ENCODE measurements at regions not wholly inside any gene's neighbourhood (a gene's known extent, or its start where the extent isn't known, plus 50 kb on each side); places are given as distances from the start of the nearest gene placed in this dataset.

- no peak for DNase-seq
Observed at GRCh38 chr15:96097661-96098060, 232.8 kb upstream of the NR2F2 start.

DNA sequence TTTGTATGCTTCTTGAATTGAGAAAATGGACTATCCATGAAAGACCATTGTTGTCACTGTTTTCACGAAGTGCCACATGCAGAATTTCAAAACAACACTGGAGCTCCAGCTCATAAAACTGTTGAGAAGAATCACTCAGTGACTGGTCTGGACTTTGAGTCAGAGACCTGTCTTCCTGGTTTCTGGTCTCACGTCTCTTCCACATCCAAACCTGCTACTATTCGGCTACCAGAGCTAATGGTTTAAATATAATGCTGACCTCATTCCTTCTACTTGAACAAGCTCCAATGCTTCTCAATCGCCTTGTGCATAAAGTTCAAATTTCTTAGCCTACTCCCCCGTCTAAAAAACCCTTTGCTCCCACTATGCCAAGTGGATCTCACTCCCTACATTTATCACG, 227.9 kb upstream of the NR2F2 start:
- DNase-seq: no peak

- no peak for DNase-seq
Observed at GRCh38 chr15:96106181-96106580, 224.3 kb upstream of the NR2F2 start.

GRCh38 chr15:96106628-96107027, 223.9 kb upstream of the NR2F2 start:
- no peak for DNase-seq

DNA sequence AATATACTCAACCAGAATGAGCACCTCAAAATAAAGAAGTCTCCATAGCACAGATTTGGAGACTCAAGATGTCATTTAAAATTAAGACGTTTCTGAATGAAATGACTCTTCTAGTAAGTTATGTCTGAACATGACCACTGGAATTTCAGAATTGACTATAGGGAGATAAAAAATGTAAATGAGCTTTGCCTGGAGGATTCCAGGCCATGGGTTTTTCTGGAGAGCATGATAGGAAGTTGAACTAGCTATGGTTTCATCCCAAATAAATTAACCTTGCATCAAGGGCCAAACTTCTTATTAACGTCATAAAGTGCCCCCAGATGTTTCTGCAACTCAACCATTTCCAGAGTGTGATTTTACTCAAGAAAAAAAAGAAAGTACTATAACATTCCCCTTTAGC, 222.6 kb upstream of the NR2F2 start:
- DNase-seq: no peak

GRCh38 chr15:96108405-96108804, 222.1 kb upstream of the NR2F2 start:
- DNase-seq: no peak

- DNase-seq: no peak
Observed at GRCh38 chr15:96109820-96110219, 220.7 kb upstream of the NR2F2 start.

DNA sequence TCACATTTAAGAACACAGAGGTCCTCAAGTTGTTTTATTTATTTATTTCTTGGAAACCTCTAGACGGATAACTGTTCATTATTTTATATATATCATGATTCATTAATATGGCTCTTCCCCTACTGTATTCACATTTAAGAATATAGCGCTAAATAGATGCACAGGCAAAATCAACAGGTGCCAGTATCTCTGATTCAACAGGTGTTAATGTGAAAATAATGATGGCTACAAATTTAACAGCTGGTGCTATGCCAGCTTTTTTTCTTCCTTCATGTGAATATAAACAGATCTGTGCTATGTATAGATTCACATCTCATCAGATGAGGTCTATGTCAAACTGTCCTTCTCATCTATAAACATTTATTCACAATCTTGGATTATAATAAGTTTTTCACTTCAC, 218.5 kb upstream of the NR2F2 start:
- no peak for DNase-seq

GRCh38 chr15:96115642-96116041, 214.9 kb upstream of the NR2F2 start:
- no peak for DNase-seq

DNA sequence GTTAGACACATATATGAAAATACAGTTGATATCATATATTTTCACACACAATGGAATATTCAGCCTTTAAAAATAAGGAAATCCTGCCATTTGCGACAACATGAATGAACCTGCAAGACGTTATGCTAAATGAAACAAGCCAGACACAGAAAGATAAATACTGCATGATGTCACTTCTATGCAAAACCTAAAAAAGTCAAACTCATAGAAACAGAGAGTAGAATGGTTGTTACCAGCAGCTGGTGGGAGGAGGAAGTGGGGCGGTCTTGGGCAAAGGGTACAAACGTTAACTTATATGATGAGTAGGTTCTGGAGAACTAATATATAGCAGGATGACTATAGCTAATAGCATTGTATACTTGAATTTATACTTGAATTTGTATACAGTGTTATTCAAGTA, 213.2 kb upstream of the NR2F2 start:
- no peak for DNase-seq

- no peak for DNase-seq
Observed at GRCh38 chr15:96119734-96120133, 210.8 kb upstream of the NR2F2 start.

- DNase-seq: no peak
Observed at GRCh38 chr15:96121086-96121920, 209.2 kb upstream of the NR2F2 start.

DNA sequence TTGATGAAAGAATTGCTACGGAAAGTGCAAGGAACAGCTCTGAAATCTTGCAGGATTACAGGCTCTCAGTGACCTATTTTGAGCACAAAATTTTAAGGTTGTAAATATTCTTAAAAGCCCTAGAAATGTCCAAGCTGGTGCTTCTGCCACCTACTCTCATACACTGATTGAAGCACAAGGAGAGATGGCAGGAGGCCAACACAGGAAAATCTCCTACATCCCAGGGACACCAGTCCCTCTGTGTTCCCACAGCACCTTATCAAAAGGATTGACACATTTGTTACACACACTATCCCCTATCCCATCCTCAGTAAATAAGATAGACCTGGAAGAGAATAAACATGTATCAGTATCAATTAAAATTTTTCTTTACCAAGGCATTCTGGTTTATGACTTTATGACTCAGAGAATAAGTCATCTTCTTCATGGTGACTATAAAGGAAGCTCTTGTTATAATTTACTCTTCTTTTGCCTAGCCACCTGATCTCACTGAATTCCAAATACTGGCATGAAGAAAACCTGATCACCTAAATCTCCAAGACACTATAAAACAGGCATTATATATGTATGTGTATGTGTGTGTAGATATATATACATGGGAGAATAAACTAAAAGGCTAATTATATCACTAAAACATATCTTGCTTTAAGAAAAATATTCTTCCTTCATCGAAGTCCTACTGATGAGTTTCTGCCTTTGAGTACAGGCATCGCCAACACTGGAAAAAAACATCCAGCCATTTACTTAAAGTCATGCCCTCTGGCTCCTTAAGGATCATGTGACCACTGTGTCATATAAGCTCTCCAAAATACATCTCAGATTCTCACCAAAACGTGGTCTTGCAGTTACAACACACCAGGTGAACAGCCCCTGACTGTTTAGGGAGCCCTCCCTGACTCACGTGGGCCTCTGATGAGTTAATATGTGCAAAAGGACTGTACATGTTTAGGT, 208.1 kb upstream of the NR2F2 start:
- DNase-seq: no peak

GRCh38 chr15:96123028-96123400, 207.5 kb upstream of the NR2F2 start:
- DNase-seq: no peak

DNA sequence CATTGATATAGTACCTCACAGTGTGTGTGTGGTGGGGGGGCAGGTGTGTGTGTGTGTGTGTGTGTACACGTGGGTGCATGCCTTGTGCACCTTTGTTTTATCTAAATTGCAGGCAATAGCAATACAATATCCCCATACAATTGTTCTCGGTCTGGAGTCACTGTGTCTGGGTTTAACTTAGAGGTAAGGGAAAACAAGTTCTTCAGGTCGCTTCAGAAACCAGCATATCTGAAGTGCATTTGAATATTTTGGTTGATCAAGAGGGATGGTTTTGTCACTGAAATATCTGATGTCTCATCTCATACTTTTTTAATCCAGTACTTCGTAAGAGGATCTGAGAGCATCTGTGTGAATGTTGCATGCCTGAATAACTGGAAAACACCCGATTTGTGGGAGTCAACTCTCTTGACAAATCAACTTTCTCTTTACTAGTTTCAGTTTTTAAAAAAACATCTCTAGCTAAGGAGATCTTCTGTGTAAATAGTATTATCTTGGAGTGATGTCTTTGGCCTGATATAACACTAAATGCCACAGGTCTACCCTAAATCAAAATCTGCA, 206.8 kb upstream of the NR2F2 start:
- DNase-seq: no peak

DNA sequence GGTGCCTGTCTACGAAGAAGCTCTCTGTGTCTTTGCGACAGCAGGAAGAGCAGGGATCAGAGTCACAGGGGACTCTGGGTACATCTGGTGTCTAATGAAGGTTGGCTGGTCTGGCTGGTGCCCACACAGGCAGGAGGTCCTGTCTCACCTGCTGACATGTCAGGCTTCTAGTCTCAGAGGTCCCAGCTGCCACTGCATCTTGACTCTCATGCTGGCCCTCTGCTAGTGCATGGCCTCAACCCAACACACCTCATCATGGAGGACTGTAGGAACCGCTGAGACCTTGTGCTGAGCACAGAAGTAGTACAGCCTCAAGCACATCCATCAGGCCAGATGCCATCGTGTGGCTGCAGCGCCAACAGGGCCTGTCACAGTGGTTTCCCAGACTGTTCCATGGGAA, 206.1 kb upstream of the NR2F2 start:
- no peak for DNase-seq

- no peak for DNase-seq
Observed at GRCh38 chr15:96125721-96126415, 204.6 kb upstream of the NR2F2 start.

- DNase-seq: no peak
Observed at GRCh38 chr15:96126859-96127258, 203.6 kb upstream of the NR2F2 start.

DNA sequence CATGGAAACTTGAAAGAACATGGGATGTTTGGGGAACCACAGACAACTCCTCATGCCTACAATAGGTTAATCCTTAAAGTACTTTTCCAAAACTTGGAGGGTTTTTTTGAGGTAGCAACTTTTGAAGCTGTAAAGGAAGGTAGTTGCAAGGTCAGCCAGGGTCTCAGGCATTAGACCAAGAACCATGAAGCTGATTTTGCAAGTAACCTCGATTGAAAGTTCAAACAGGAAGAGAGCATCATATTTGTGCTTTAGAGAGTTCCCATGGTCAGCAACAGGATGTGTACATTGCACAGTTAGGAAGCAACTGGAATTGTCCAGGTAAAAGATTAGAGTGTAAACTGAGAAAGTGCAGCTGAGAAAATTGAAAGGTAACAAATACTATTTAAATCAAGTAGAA, 199.8 kb upstream of the NR2F2 start:
- DNase-seq: no peak

- DNase-seq: no peak
Observed at GRCh38 chr15:96132126-96132525, 198.4 kb upstream of the NR2F2 start.

GRCh38 chr15:96135166-96136093, 195.1 kb upstream of the NR2F2 start:
- no peak for DNase-seq

GRCh38 chr15:96138985-96139384, 191.5 kb upstream of the NR2F2 start:
- DNase-seq: no peak

Measured in stimulated activated naive CD4-positive, alpha-beta T cell treated with Interleukin-2 at 50 U/mL for 16 hours (primary cell).